Sciatic nerve (tissue), 2 donors: ENCODE measurements at regions not wholly inside any gene's neighbourhood (a gene's known extent, or its start where the extent isn't known, plus 50 kb on each side); places are given as distances from the start of the nearest gene placed in this dataset.

ENCODE experiments used
- ATAC-seq: fragments of 200-7000 bp; cut with Tn5 transposase; one replicate; pipeline ENCODE4 v1.9.1; 2020; ENCODE audit warnings: mild to moderate bottlenecking, moderate library complexity
- DNase-seq: peaks from one replicate; pipeline ENCODE4 v3.0.0-alpha.2; 2020; ENCODE audit warnings: low spot score
- intact Hi-C: fragments of 100-400 bp; cut with DNase I; formaldehyde crosslinking; loops from one replicate; pipeline ENCODE4 v1.14.2; 2022
- donor health status: DM: no; HTN: no; CAD: no.
- donor health status: DM: no; HTN: no; CAD: no.

DNA sequence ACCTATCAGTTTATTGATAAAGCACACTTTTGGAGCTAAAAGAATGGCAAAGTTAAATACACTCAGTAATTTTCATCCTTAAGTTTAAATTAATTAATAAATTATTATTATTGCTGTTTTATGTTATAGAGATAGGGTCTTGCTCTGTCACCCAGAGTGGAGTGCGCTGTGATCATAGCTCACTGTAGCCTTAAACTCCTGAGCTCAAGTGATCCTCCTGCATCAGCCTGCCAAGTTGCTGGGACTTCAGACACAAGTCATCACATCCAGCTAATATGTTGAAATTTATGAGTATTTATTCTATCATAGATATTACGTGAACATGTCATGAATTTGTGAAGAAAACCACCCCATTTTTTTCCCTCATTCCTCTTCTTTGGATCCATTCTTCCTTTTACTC, 64.2 kb downstream of the GJA1 start:
- DNase-seq (no peak), ATAC-seq (no peak)
- intact Hi-C loops = no loop called here

DNA sequence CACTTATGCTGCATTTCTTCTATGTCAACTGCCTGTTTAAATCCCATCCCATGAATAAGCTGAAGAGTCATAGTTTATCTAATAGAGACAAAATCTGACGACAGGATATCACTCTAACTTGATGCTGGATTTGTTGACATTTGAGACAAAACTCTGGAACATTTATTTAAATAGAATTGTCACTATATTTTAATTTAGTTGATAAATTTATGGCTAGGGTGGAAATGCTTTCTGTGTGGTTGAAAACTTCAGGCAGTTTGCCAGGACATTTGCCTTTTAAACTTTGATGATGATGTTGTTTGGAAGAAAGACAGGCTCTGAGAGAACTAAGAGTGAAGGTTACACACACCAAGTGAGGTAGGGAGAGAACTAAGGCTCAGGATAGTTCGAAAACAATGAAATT, 68.1 kb downstream of the GJA1 start:
- intact Hi-C loops = no loop called here

DNA sequence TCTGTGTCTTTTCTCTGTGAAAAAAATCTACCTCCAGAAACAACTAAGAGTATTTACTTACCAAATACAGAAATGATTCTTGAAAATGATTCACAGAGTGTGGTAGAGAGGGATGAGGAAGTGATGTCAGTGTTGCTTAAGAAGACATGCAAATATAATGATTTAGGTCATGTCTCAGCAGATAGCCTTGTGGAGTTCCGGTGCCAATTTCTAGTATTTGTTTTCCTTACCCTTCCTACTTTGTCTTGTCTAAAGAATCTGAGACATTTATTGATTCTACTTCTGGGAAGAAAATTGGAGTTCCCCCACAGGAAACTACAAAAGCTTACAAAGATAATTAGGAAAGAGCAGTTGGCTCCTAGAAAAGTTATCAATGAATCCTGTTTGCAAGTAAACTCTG, 68.8 kb downstream of the GJA1 start:
- ATAC-seq = peak; percentile 75
- DNase-seq = no peak
- intact Hi-C loops = no loop called here

More for the DNA sequence above, 68.1 kb downstream of the GJA1 start:
- ATAC-seq (peak; percentile 51), DNase-seq (no peak)

DNA sequence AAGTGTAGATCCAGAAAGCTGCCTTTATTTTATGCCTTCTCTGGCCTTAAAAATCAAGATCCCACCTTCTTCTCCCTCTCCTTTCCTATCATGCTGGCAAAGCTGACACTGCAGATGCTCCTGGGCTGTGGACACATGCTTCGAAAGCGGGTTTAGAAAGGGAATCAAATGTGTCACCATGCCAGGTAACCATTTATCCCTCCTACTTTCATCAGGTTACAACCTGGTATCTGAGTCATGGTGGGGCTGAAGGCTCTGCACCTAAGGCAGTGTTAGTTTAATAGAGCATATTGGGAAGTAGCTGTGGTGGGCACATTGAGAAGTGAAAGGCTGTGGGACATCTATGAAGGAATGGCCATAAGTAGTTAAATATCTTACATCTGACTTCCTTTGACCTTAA, 69.8 kb downstream of the GJA1 start:
- intact Hi-C loops = no loop called here
- ATAC-seq (no peak), DNase-seq (no peak)

DNA sequence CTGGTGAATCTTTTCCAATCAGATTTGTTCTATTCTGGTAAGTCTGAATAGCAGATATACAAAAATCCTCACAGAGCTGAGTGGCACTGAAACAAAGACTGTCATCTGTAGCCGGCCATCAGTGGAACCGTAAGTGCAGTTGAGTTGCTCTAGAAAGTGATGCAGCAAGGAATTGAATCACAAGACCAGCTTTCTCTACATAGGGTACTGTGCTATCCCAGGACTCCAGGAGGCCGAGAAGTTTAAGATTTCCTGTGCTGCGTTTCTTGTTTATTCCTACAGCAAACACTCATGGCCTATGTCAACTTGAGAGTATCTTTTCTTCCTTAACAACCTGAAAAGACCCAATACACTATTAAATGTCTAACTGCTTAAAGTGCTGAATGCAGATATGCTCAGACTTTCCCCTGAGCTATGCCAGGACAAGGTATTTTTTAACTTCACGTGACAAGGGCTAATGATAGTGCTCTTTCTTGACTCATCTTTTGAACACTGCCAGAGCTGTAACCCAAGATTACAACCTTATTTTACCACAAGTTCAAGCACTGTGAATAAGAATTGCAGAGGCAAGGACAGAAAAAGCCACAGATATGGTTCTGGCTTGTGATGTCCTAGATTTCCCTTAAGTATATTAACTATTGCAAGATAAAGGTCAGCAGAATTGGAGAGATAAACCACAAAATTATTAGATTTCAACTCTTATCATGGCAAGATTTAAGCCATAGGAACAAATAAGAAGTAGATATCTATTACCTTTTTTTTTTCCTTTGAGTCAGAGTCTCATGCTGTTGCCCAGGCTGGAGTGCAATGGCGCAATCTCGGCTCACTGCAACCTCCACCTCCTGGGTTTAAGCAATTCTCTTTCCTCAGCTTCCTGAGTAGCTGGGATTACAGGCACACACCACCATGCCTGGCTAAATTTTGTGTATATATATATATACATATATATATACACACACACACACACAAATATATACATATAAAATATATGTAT, 71.6 kb downstream of the GJA1 start:
- no peak for DNase-seq
- peak; percentile 25 for ATAC-seq
- intact Hi-C loops = no loop called here

DNA sequence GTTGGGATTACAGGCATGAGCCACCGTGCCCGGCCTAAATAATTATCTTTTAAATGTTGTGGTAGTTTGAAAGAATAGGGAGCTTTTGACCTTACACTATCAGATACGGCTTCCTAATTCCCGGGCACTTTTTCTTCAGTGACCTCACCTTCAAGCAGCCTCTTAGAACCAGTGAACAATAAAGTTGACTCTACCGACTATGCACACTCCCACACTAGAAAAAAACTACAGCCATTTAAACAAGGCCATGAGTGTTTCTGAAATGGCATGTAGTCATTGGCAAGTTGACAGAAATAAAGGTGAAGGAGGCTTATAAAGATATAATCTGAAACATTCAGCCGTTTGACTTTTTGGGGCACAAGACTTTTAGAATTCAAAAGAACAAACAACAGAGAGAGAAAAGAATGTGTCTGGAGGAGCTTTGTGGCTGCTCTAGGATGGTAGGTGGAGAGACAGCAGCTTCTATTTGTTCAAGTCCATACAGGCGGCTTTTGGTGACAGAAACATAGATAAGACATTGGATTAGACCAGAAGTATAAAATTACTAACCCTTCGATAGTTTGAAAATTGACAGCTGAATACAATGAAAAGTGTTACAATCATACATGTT, 75.2 kb downstream of the GJA1 start:
- DNase-seq (no peak), ATAC-seq (no peak)
- intact Hi-C loops = no loop called here

DNA sequence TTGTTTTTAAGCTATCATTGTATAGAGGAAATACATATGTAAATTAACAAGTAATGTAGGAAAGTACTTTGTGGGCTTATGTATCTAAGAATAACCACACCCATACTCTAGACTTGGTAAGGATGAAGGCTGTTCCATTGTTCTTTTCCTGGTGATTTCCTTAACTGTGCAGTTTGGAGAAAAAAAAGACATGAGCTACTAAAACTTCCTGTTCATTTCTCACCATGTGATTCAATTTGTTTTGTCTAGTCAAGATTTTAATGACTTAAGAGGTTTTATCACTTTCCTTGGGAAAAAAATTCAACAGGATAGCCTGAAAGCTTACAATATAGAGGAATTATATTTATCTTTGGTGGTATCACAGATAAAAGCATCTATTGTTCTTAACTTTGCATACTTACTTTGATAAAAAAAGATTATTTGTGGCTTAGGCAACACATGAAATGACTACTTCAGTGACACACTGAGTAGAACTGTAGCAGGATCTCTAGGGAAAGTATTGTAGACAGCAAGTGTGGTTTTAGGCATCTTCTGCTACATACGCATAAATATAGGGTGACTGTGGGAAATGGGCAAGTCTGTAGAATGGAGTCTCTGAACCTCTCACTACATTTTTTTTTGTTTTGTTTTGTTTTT, 80.3 kb downstream of the GJA1 start:
- DNase-seq (no peak), ATAC-seq (no peak)
- intact Hi-C loops = no loop called here

DNA sequence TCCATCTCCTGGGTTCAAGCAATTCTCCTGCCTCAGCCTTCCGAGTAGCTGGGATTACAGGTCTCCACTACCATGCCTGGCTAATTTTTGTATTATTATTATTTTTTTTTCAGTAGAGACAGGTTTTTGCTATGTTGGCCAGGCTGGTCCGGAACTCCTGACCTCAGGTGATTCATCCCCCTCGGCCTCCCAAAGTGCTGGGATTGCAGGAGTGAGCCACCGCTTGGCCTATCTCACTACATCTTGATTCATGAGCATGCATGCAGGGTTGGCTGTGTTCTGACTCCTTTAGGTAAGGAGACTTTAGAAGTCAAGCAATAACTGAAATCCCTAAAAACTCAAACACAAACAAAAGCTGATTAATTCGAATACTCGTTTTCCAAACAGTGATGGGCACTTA, 80.9 kb downstream of the GJA1 start:
- intact Hi-C loops = no loop called here
- no peak for DNase-seq
- ATAC-seq = no peak

DNA sequence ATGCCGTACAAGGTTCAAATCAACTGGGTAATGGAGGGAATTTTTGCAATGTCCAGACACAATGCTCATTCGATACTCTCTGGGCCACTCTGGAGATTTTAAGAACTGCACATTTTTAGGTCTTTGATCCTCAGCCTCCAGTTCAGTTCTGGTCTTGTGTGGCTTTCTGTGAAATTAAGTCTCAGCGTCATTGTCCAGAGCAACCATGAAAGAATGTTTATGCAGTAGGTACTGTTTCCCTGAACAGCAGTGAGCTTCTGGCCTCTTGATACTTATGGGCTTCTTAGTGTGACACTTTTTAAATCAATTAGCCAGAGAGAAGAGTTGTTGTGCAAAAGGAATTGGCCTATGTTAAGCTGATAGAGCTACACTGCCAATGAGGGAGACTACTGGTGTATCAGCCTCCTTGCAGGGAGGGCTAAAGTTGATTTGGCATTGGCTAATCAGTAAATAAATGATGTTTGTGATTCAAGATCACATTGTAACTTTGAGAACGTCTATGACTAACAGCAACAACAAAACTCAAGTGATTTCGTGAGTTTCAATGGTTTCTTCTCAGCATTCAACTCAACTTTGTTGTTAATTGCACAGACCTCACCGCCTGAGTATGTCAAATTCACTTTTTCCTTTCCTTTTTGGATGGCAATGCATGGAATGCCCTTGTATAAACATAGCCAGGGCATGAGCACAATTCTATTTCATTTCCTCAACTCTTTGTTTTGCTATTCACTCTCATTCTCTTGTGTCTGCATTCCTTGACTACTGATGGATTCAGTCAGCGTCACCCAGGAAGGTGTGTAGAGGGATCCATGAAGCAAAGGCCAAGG, 85.1 kb downstream of the GJA1 start:
- intact Hi-C loops = no loop called here
- DNase-seq (no peak), ATAC-seq (no peak)

DNA sequence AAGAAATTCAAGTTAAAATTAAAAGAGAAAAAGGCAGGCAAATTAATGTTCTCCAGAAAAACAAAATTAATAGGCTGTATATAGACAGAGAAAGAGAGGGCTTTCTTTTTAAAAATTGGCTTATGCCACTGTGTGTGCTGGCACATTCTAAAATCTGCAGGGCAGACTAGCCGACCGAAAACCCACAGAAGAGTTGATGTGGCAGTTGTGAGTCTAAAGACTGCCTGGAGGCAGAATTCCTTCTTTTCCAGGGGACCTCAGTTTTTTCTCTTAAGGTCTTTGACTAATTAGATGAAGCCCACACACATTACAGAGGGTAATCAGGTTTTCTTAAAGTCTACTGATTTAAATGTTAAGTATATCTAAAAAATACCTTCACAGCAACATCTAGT, 85.7 kb downstream of the GJA1 start:
- no peak for ATAC-seq
- intact Hi-C loops = no loop called here
- DNase-seq = no peak

DNA sequence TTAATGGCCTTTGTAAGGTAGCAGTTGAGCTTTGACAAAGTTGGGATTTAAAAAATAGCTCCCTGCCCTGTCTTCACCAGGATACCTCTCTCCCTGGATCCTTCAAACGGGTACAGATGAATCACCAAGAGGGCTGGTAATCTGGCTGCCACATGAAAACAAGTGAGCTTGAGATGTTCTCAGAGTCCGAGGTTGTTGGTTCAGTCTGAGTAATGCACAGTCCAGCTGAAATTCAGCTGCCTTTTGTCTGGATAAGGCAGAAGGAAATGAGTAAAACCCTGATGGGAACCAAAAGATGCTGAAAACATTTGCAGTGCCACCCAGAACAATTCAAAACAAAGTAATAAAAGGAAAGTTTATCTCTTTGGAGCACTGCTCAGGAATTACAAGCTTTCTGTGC, 86.8 kb downstream of the GJA1 start:
- ATAC-seq (peak; percentile 55), DNase-seq (no peak)
- intact Hi-C loops = no loop called here

DNA sequence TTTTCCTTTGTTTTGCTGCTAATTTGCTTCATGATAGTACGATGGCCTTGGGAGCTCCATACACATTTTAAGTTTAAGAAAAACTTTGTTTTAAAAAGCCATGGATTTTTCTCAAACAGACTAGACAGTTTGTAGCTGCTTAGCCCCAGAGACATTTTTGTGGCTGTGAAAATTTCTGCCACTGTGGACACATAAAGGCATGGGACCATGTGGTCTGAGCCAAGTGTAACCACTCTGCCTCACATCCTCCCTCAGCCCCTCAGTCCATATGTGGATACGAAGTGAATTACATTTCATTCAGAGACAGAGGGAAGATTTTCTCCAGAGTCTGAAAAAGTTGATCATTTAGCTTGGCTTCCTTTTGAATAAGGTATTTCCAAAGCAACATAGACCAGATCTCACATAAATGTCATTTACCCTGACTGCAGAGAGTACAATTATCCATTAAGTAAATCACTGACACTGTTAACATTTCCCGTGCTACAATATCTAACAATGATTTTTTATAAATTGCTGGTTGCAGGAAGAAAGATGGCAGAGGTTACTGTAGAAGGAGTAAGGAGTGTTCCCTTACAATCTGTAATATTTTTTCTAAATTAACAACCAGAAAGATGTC, 87.4 kb downstream of the GJA1 start:
- DNase-seq = no peak
- peak; percentile 34 for ATAC-seq
- intact Hi-C loops = no loop called here

DNA sequence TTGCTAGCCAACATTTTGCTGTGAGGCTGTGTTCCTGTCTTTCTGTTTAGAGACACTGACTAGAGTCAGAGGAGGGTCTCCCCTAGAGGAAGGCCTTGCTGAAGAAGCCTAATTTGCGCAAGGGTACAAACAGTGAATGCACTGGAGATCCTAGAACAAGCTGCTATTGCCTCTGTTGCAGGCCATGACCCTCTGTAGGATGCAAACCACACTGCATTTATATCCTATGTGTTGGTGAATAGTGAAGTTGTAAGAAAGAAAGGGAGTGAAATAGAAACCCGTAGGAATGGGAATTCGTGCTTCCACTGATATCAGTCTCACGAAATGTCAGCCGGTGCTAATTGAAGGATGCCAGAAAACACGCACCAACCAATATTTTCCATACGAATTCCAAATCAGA, 88.2 kb downstream of the GJA1 start:
- no peak for ATAC-seq
- DNase-seq = no peak
- intact Hi-C loops = no loop called here

DNA sequence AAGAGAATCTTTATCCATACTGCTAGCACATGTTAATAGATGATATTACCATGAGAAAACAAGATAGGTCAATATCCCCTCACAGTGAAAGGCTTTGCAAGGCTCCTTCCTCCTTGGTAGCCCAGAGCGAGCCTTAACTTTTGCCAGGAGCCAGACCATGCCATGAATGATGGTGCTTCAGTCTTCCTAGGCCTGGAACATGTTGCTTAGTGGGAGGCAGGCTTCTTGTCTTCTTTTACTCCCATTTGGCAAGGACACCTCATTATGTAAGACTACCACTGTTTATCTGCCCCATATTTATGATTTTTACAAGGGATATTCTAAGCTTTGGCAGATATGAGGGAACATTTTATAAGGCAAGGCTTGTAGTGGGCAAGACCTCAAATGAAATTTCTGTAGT, 90.8 kb downstream of the GJA1 start:
- intact Hi-C loops = no loop called here
- no peak for DNase-seq
- ATAC-seq = peak; percentile 34

DNA sequence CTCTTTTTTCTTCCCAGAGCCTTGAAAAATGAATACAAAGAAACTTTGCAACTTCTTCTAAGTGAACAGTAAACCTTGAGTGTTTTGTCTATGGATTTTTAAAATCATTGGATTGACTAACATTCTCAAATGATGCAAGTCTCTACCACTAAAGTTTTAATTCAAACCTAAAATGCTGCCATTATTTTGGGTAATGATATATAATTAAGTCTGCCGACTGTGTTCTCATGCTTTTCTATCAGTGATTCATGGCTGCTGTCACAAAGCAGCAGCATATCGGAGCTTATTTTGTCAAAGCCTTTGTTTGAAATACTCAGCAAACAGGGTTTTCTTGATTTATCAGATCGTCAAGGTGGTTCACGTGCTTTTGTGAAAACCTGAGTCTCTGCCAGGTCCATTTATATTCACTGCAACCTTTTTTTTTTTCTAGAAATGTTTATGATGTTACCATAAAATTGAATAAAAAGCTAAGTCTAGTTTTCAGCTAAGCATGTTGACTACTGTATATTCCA, 96.3 kb downstream of the GJA1 start:
- intact Hi-C loops = no loop called here
- ATAC-seq (no peak), DNase-seq (no peak)

DNA sequence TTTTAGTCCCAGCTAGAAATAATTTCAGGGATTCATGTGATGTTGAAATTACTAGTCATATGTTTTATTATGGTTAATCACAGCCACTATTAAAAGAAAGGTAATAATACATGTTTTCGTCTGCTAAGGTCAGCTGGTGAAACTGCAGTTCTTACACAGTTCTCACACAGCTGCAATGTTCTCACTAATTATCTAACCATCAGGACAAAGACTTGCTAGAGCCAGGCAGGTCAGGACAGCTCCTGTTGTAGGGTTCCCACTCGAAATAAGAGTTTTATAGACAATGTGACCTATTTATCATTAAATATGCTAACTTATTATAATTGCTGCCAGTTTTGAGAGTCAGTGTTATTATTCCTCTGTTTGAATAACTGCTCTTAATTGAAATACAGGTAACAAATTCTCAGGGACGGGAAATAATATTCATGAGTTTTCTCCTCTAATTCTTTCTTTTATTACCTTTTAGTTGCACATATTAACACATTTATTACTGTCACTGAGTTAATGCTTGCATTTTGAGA, 97.9 kb downstream of the GJA1 start:
- peak; percentile 46 for ATAC-seq
- intact Hi-C loops = no loop called here
- no peak for DNase-seq

DNA sequence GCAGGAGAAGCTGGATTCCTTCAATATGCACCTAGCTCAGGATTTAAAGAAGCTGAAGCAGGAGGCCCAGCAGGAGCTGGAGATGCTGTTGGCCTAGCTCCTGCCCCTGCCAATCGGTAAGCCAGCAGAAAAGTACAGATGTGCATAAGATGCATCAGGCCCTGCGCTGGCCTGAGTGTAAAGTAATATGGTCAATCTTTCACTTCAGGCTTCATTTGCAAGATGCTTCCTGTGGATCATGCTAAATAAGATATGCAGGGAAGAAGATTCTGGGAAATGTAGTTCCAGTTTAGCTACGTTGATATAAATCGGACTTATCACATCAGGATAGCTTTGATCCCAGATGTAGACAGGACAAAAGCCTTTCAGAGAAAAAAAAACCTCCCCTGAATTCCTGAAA, 100.3 kb downstream of the GJA1 start:
- DNase-seq = no peak
- ATAC-seq = no peak
- intact Hi-C loops = no loop called here

DNA sequence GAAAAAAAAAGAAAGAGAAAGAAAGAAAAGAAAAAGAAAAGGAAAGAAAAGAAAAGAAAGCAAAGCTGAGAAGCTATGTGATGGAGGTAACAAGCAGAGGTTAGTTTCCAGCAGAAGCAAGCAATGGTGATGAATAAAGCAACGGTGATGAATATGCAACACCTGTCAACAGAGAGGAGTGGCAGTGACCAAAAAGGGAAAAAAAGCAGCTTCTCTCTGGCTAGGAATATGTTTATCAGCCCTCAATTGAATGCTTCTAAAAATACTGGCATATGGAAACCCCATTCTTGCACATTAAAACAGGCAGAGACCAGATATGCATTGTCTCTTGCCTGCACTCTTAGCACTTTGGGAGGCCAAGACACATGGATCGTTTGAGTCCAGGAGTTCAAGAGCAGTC, 100.9 kb downstream of the GJA1 start:
- ATAC-seq (no peak), DNase-seq (no peak)
- intact Hi-C loops = no loop called here

DNA sequence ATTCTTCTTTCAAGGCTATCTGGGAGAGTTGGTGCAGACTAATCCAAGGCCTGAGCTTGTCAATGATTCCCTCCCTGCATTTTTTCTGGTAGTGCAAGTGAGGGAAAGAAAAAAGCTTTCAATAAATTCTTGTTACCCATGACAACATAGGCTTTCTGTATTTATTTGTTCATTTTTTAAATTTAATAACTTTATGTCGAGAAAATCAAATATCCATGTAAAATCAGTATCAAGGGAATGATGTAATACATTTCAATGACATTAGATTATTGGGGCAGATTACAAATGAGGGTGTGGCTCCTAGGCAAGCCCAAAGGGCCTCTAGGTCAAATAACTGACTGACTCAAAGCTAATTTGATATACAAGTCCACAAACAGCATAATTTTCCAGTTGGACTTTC, 104.0 kb downstream of the GJA1 start:
- no peak for DNase-seq
- no peak for ATAC-seq
- intact Hi-C loops = no loop called here
